Upper lobe of left lung (tissue), 6 donors: ENCODE measurements at regions not wholly inside any gene's neighbourhood (a gene's known extent, or its start where the extent isn't known, plus 50 kb on each side); places are given as distances from the start of the nearest gene placed in this dataset.

Experiments used
- ATAC-seq, 2 donors: fragments of 200-7000 bp; cut with Tn5 transposase; one replicate each; pipeline ENCODE4 v1.9.1; 2022; ENCODE audit warnings: mild to moderate bottlenecking in 2 of 2, moderate library complexity in 2 of 2; ENCODE audit not compliant: low FRiP score in 2 of 2
- DNase-seq, 2 donors: peaks; one replicate each; pipeline ENCODE4 v3.0.0-alpha.2; 2019 to 2020
- H3K27ac ChIP-seq, 4 donors: fragments of 200-600 bp; sonication (generic); one replicate each; pipeline ENCODE4 v1.5.1; 2016 to 2019
- H3K27me3 ChIP-seq, 4 donors: fragments of 200-600 bp; sonication (generic); one replicate each; pipeline ENCODE4 v1.5.1; 2017 to 2019
- H3K36me3 ChIP-seq, 4 donors: fragments of 200-600 bp; sonication (generic); one replicate each; pipeline ENCODE4 v1.5.1; 2016 to 2019
- H3K4me1 ChIP-seq, 4 donors: fragments of 200-600 bp; sonication (generic); one replicate each; pipeline ENCODE4 v1.5.1; 2018 to 2019
- H3K4me3 ChIP-seq, 4 donors: fragments of 200-600 bp; sonication (generic); one replicate each; pipeline ENCODE4 v1.5.1; 2017 to 2019; ENCODE audit warnings: mild to moderate bottlenecking in 2 of 4, moderate library complexity in 1 of 4
- H3K9me3 ChIP-seq, 4 donors: fragments of 200-600 bp; sonication (generic); one replicate each; pipeline ENCODE4 v1.5.1; 2018 to 2019
- EP300 ChIP-seq, 4 donors: sonication (generic); formaldehyde crosslinking; IDR thresholded peaks; one replicate each; pipeline ENCODE4 v1.5.1; 2017; ENCODE audit warnings: antibody characterized with exemption in 4 of 4, control low read depth in 2 of 4
- POLR2A ChIP-seq, 4 donors: fragments of 450-650 bp; IDR thresholded peaks; one replicate each; pipeline ENCODE4 v1.5.1; 2016 to 2017; ENCODE audit warnings: antibody characterized with exemption in 4 of 4, mild to moderate bottlenecking in 2 of 4
- POLR2AphosphoS5 ChIP-seq, 2 donors: sonication (generic); formaldehyde crosslinking; IDR thresholded peaks; one replicate each; pipeline ENCODE4 v1.5.1; 2017; ENCODE audit warnings: antibody characterized with exemption in 2 of 2
- WGBS, 2 donors: methylation state at CpG; one replicate each; pipeline ENCODE4 v1.1.5; 2017 to 2018; 5-methylcytosine and 5-hydroxymethylcytosine counted together
- TF ChIP-seq, protein P1 (sequence below), 6 experiments: fragments of 450-650 bp in 4 of 6; fragments of 200-600 bp in 2 of 6; sonication (generic) in 2 of 6; IDR thresholded peaks; one replicate each; pipeline ENCODE4 v1.5.1; 2016 to 2019; ENCODE audit warnings: antibody characterized with exemption in 6 of 6
- donor health status: DM: no; HTN: no; CAD: no; lungs with moderate emphysema.
- donor health status: DM: no; HTN: yes; CAD: no; lungs with severe emphysema.

DNA sequence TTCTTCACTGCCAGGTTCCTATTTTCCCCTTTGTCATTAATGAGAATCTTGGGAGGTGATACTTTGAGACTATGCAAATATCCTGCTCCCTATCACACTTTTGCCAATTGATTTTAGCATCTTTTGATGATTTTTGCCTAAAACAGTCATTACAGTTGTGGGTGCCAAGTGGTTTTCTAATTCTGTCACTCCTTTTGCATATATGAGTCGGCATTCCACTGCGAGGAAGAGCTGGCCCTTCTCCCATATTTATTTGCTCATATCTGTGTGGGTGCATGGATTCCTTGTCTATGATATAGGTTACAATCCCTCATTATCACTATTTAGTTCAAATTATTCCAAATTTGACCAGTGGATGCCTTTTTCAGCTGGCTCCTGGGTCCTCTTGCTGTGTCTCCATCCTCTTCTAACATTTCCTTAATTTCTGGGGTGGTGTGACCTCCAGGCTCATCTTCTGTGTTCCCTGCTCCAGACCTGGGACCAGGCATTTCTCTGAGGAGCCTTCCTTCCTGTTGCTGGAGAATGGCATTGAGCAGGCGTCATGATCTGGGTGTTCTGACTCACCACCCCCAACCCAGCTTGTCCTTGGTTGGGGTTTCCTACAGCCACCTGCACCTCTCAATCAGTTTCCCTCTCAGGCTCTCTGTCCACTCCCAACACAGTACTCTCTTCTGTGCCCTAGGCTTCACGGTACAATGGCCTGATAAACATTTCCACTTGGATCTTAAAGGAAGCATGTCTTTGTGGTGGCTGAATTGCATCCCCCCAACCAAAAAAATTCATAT lies 106.7 kb downstream of the NXNL2 start:
- DNase-seq: no peak
- 73 to 83% methylated on average over 4 of the region's 4 CpGs for WGBS, 2 donors
- Histone ChIP-seq H3K36me3 (no peaks in the 10 kb centered on the region), H3K27ac (no peak overlapping the region), H3K9me3 (peaks cover 0 to 4% (median 0%) of the 10 kb centered on the region in 4 donors), H3K4me3 (no peak overlapping the region), H3K4me1 (no peaks in the 10 kb centered on the region), H3K27me3 (no peaks in the 10 kb centered on the region)
- TF ChIP-seq, protein P1, sequence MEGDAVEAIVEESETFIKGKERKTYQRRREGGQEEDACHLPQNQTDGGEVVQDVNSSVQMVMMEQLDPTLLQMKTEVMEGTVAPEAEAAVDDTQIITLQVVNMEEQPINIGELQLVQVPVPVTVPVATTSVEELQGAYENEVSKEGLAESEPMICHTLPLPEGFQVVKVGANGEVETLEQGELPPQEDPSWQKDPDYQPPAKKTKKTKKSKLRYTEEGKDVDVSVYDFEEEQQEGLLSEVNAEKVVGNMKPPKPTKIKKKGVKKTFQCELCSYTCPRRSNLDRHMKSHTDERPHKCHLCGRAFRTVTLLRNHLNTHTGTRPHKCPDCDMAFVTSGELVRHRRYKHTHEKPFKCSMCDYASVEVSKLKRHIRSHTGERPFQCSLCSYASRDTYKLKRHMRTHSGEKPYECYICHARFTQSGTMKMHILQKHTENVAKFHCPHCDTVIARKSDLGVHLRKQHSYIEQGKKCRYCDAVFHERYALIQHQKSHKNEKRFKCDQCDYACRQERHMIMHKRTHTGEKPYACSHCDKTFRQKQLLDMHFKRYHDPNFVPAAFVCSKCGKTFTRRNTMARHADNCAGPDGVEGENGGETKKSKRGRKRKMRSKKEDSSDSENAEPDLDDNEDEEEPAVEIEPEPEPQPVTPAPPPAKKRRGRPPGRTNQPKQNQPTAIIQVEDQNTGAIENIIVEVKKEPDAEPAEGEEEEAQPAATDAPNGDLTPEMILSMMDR (IDR thresholded peaks at IDR 0.05): no peak
- TF ChIP-seq EP300 (IDR thresholded peaks at IDR 0.05) (no peak), POLR2A (IDR thresholded peaks at IDR 0.05) (no peak), POLR2AphosphoS5 (IDR thresholded peaks at IDR 0.05) (no peak)
- no peak for ATAC-seq

DNA sequence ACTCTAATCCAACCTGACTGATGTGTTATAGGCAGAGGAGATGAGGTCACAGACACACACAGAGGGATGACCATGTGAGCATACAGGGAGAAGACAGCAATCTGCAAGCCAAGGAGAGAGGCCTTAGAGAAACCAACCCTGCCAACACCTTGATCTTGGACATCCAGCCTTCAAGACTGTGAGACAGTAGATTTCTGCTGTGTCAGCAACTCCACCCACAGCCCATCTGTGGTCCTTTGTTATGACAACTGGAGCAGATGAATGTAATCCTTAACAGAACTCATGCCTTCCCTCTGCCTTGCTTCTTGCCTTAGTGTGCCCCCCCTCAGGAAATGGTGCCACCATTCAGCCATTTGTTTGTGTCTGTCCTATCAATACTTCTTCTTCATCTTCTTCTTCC lies 107.4 kb downstream of the NXNL2 start:
- H3K4me1 ChIP-seq: no peaks in the 10 kb centered on the region
- no peak overlapping the region for H3K4me3 ChIP-seq
- H3K27me3 ChIP-seq: no peaks in the 10 kb centered on the region
- H3K36me3 ChIP-seq: no peaks in the 10 kb centered on the region
- ATAC-seq: no peak
- no peak for TF ChIP-seq POLR2A (IDR thresholded peaks at IDR 0.05)
- TF ChIP-seq POLR2AphosphoS5 (IDR thresholded peaks at IDR 0.05): no peak
- no peak for TF ChIP-seq EP300 (IDR thresholded peaks at IDR 0.05)
- TF ChIP-seq, protein P1 (IDR thresholded peaks at IDR 0.05): no peak
- no peak for DNase-seq
- no peaks in the 10 kb centered on the region for H3K9me3 ChIP-seq
- no peak overlapping the region for H3K27ac ChIP-seq

DNA sequence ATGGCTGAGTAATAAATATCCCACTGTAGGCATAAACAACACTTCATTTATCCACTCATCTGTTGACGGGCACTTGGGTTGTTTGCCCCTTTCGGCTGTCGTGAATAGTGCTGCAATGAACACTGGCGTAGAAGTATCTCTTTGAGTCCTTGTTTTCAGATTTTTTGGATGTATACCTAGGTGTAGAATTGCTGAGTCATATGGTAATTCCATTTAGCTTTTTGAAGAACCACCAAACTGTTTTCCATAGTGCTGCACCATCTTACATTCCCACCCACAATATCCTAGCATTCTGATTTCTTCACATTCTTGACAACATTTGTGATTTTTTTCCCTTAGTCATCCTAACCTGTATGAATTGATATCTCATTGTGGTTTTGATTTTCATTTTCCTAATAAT lies 109.0 kb downstream of the NXNL2 start:
- Histone ChIP-seq H3K4me1 (no peaks in the 10 kb centered on the region), H3K27ac (no peak overlapping the region), H3K4me3 (no peak overlapping the region), H3K9me3 (no peaks in the 10 kb centered on the region), H3K27me3 (no peaks in the 10 kb centered on the region), H3K36me3 (no peaks in the 10 kb centered on the region)
- WGBS, 2 donors: 80 to 86% methylated on average over 4 of the region's 4 CpGs
- TF ChIP-seq, protein P1 (IDR thresholded peaks at IDR 0.05): no peak
- TF ChIP-seq POLR2A (IDR thresholded peaks at IDR 0.05): no peak
- no peak for TF ChIP-seq POLR2AphosphoS5 (IDR thresholded peaks at IDR 0.05)
- TF ChIP-seq EP300 (IDR thresholded peaks at IDR 0.05): no peak
- ATAC-seq: no peak
- no peak for DNase-seq

DNA sequence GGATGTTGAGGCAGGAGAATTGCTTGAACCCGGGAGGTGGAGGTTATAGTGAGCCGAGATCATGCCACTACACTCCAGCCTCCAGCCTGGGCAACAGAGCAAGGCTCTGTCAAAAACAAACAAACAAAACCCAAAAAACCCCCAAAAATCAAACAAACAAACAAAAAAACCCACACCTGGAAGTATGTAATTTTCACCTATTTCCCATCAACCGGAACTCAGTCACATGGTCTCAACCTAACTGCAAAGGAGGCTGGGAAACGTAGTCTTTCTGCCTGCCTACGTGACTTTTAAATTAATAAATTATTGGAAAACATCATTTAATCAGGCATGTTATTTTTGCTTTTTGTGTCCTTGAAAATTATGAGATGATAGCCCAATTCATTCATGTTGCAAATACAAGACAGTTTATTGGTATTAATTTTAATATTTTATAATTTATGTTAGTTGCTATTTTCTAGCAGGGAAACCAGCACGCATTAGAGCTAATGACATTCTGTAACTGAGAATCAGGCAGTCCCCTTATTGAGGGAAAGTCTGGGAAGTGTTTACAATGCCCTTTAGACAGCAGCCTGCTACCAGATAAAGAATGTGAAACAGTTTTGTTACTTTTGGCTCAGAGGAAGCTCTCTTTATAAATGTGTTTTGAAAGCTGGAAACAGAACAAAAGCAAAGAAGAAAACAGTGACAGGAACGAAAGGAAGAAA lies 110.3 kb downstream of the NXNL2 start:
- TF ChIP-seq POLR2A (IDR thresholded peaks at IDR 0.05) (no peak), EP300 (IDR thresholded peaks at IDR 0.05) (no peak), POLR2AphosphoS5 (IDR thresholded peaks at IDR 0.05) (no peak)
- TF ChIP-seq, protein P1 (IDR thresholded peaks at IDR 0.05): no peak
- WGBS, 2 donors: 73 to 77% methylated on average over 7 of the region's 7 CpGs
- ATAC-seq (no peak), DNase-seq (no peak)
- Histone ChIP-seq H3K4me1 (no peaks in the 10 kb centered on the region), H3K36me3 (no peaks in the 10 kb centered on the region), H3K9me3 (no peaks in the 10 kb centered on the region), H3K27me3 (no peaks in the 10 kb centered on the region), H3K27ac (no peak overlapping the region), H3K4me3 (no peak overlapping the region)
